ENCODE measurements at regions not wholly inside any gene's neighbourhood (a gene's known extent, or its start where the extent isn't known, plus 50 kb on each side); places are given as distances from the start of the nearest gene placed in this dataset.
A peak's percentile ranks its signal among the peaks of the same experiment; 100 is the strongest.

DNA sequence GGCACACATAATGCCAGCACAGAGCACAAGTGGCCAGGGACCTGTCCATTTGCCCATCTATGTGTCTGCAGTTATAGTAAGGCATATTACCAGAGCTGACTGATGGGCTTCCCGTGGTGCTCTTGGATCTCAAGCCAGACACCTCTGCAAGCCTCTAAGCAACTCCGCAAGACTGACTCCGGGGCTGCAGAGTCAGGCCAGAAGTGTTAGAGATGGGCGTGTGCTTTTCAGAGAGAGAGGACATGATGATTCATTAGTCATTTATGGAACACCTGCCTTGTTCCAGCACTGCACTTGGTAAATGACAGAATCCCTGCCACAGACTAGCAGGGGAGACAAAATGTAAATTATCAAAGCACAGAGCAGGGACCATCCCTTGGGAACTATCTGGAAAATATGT is 559.0 kb downstream of the PDCD6IP start:
- peaks cover 3 to 10% (median 7%) of the 10 kb centered on the region in 4 experiments for H3K4me1 ChIP-seq (ENCODE audit: control extremely low read depth in 1 of 4, control insufficient read depth in 4 of 4, insufficient read depth in 4 of 4, low read length in 3 of 4)
- 89% methylated on average over 4 of the region's 4 CpGs for WGBS (ENCODE audit: insufficient coverage)

DNA sequence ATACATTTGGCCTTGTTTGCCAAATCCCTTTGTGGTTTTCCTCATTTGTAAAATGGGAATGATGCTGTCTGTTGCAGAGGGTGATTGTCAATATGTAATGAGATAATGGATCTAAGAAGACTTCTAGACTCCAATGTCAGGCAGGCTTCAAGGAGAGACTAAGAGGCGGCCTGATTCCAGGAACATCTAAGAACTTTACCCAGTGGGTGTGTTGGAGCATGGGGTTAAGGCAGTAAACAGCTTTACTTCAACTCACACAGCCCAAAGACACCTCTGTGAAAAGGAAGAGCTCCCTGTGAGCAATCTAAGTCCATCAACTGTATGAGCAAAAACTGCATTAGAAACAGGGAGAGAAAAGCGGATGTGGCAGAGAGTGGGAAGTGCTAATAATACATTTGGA is 560.6 kb downstream of the PDCD6IP start:
- H3K4me3 ChIP-seq (ENCODE audit: control insufficient read depth in 1 of 7, extremely low read depth in 1 of 7, insufficient read depth in 4 of 7, low read depth in 2 of 7, low read length in 6 of 7): no peak overlapping the region
- peaks cover 3 to 10% (median 7%) of the 10 kb centered on the region in 4 experiments for H3K4me1 ChIP-seq (ENCODE audit: control extremely low read depth in 1 of 4, control insufficient read depth in 4 of 4, insufficient read depth in 4 of 4, low read length in 3 of 4)
- peaks cover 0 to 4% (median 0%) of the 10 kb centered on the region in 5 experiments for H3K9me3 ChIP-seq (ENCODE audit: control extremely low read depth in 1 of 5, control insufficient read depth in 4 of 5, insufficient read depth in 2 of 5, low read depth in 1 of 5, low read length in 4 of 5)
- no peak for DNase-seq
- H3K27me3 ChIP-seq (replicated peaks in 2 of 5; ENCODE audit: control insufficient read depth in 4 of 5, insufficient read depth in 5 of 5, low read length in 4 of 5): no peaks in the 10 kb centered on the region
- WGBS (ENCODE audit: insufficient coverage): 100% methylated on average over 1 of the region's 2 CpGs
- no peak overlapping the region for H3K27ac ChIP-seq (ENCODE audit: insufficient read depth in 1 of 2, low read depth in 1 of 2, low read length in 2 of 2, poor library complexity in 1 of 2, severe bottlenecking in 2 of 2)
- H3K36me3 ChIP-seq (ENCODE audit: control insufficient read depth in 4 of 4, insufficient read depth in 4 of 4, low read length in 3 of 4): no peaks in the 10 kb centered on the region
- POLR2A ChIA-PET: no interaction called here
- CTCF ChIA-PET: no interaction called here

More for the DNA sequence above, 559.0 kb downstream of the PDCD6IP start:
- CTCF ChIA-PET: no interaction called here
- POLR2A ChIA-PET: no interaction called here
- H3K27ac ChIP-seq (ENCODE audit: insufficient read depth in 1 of 2, low read depth in 1 of 2, low read length in 2 of 2, poor library complexity in 1 of 2, severe bottlenecking in 2 of 2): no peak overlapping the region
- H3K9me3 ChIP-seq (ENCODE audit: control extremely low read depth in 1 of 5, control insufficient read depth in 4 of 5, insufficient read depth in 2 of 5, low read depth in 1 of 5, low read length in 4 of 5): no peaks in the 10 kb centered on the region
- no peaks in the 10 kb centered on the region for H3K36me3 ChIP-seq (ENCODE audit: control insufficient read depth in 4 of 4, insufficient read depth in 4 of 4, low read length in 3 of 4)
- no peak overlapping the region for H3K4me3 ChIP-seq (ENCODE audit: control insufficient read depth in 1 of 7, extremely low read depth in 1 of 7, insufficient read depth in 4 of 7, low read depth in 2 of 7, low read length in 6 of 7)
- H3K27me3 ChIP-seq (replicated peaks in 2 of 5; ENCODE audit: control insufficient read depth in 4 of 5, insufficient read depth in 5 of 5, low read length in 4 of 5): no peaks in the 10 kb centered on the region
- no peak for DNase-seq

DNA sequence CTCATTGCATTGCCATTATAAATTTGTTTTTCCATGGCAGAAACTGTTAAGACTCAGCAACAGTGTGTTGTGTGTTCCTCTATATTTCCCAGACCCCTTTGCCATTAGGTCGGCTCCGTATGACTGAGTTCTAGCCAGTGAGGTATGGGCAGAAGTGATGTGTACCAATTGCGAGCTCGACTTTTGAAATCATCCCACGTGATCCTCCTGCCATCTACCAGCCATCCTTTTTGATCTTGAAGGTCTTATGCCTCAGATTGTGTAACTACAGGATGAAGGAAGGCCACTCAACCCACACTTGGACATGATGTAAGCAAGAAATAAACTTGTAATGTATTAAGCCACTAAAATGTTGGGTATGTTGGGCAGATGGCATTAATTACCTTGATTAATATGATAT is 562.3 kb downstream of the PDCD6IP start:
- WGBS (ENCODE audit: insufficient coverage): 100% methylated on average over 5 of the region's 5 CpGs
- ChIA-PET CTCF (no interaction called here), POLR2A (no interaction called here)
- H3K27ac ChIP-seq (ENCODE audit: insufficient read depth in 1 of 2, low read depth in 1 of 2, low read length in 2 of 2, poor library complexity in 1 of 2, severe bottlenecking in 2 of 2): no peak overlapping the region
- H3K9me3 ChIP-seq (ENCODE audit: control extremely low read depth in 1 of 5, control insufficient read depth in 4 of 5, insufficient read depth in 2 of 5, low read depth in 1 of 5, low read length in 4 of 5): peaks cover 0 to 4% (median 0%) of the 10 kb centered on the region in 5 experiments
- no peaks in the 10 kb centered on the region for H3K36me3 ChIP-seq (ENCODE audit: control insufficient read depth in 4 of 4, insufficient read depth in 4 of 4, low read length in 3 of 4)
- DNase-seq: no peak
- H3K27me3 ChIP-seq (replicated peaks in 2 of 5; ENCODE audit: control insufficient read depth in 4 of 5, insufficient read depth in 5 of 5, low read length in 4 of 5): no peaks in the 10 kb centered on the region
- H3K4me1 ChIP-seq (ENCODE audit: control extremely low read depth in 1 of 4, control insufficient read depth in 4 of 4, insufficient read depth in 4 of 4, low read length in 3 of 4): peaks cover 3 to 10% (median 7%) of the 10 kb centered on the region in 4 experiments
- H3K4me3 ChIP-seq (ENCODE audit: control insufficient read depth in 1 of 7, extremely low read depth in 1 of 7, insufficient read depth in 4 of 7, low read depth in 2 of 7, low read length in 6 of 7): no peak overlapping the region

DNA sequence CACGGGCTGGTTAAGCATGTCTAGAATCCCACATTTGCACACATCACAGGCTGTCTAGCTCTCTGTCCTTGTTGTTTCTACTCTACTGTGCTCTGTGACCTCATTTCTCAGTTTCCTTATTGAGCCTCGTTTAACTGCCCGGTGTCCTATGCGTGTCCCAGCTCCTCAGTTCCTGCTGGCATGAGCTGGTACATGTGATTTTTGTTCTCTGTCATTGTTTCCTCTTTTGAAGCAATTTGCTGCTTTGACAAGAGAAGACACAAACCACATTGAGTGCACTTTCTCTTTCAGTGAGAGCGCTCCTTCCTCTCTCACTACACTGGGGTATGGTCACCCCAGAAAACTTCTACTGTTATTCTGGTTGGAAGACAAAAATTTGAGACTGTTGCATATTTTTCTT is 563.5 kb downstream of the PDCD6IP start:
- ChIA-PET CTCF (no interaction called here), POLR2A (no interaction called here)
- 4% methylated on average over 3 of the region's 5 CpGs for WGBS (ENCODE audit: insufficient coverage)
- H3K9me3 ChIP-seq (ENCODE audit: control extremely low read depth in 1 of 5, control insufficient read depth in 4 of 5, insufficient read depth in 2 of 5, low read depth in 1 of 5, low read length in 4 of 5): peaks cover 0 to 4% (median 0%) of the 10 kb centered on the region in 5 experiments
- peaks cover 3 to 10% (median 7%) of the 10 kb centered on the region in 4 experiments for H3K4me1 ChIP-seq (ENCODE audit: control extremely low read depth in 1 of 4, control insufficient read depth in 4 of 4, insufficient read depth in 4 of 4, low read length in 3 of 4)
- no peaks in the 10 kb centered on the region for H3K27me3 ChIP-seq (replicated peaks in 2 of 5; ENCODE audit: control insufficient read depth in 4 of 5, insufficient read depth in 5 of 5, low read length in 4 of 5)
- H3K27ac ChIP-seq (ENCODE audit: insufficient read depth in 1 of 2, low read depth in 1 of 2, low read length in 2 of 2, poor library complexity in 1 of 2, severe bottlenecking in 2 of 2): no peak overlapping the region
- H3K4me3 ChIP-seq (ENCODE audit: control insufficient read depth in 1 of 7, extremely low read depth in 1 of 7, insufficient read depth in 4 of 7, low read depth in 2 of 7, low read length in 6 of 7): no peak overlapping the region
- peak; percentile 19 to 83 (median 70) for DNase-seq
- no peaks in the 10 kb centered on the region for H3K36me3 ChIP-seq (ENCODE audit: control insufficient read depth in 4 of 4, insufficient read depth in 4 of 4, low read length in 3 of 4)

DNA sequence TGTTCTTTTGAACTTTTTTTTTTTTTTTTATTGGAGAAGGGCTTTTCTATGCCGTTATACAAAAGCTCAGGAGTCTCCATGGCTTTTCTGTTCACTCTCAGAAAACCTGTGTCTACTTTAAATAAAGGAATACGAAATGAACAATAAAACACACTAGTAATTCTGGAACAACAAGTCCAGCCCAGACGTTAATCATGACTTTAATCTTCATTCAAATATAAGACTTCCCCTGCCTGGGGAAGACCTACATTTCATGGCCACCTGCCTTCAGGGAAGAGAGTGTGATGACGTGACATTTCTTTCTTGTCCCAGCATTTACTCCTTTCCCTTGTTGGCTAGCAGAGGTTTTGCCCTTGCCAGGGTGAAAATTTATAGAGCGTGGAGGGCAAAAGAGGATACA is 564.5 kb downstream of the PDCD6IP start:
- WGBS (ENCODE audit: insufficient coverage): 96% methylated on average over 3 of the region's 5 CpGs
- H3K4me1 ChIP-seq (ENCODE audit: control extremely low read depth in 1 of 4, control insufficient read depth in 4 of 4, insufficient read depth in 4 of 4, low read length in 3 of 4): peaks cover 3 to 10% (median 7%) of the 10 kb centered on the region in 4 experiments
- H3K27me3 ChIP-seq (replicated peaks in 2 of 5; ENCODE audit: control insufficient read depth in 4 of 5, insufficient read depth in 5 of 5, low read length in 4 of 5): peaks cover 0 to 2% (median 0%) of the 10 kb centered on the region in 5 experiments
- CTCF ChIA-PET: no interaction called here
- no peak overlapping the region for H3K4me3 ChIP-seq (ENCODE audit: control insufficient read depth in 1 of 7, extremely low read depth in 1 of 7, insufficient read depth in 4 of 7, low read depth in 2 of 7, low read length in 6 of 7)
- H3K27ac ChIP-seq (ENCODE audit: insufficient read depth in 1 of 2, low read depth in 1 of 2, low read length in 2 of 2, poor library complexity in 1 of 2, severe bottlenecking in 2 of 2): no peak overlapping the region
- H3K9me3 ChIP-seq (ENCODE audit: control extremely low read depth in 1 of 5, control insufficient read depth in 4 of 5, insufficient read depth in 2 of 5, low read depth in 1 of 5, low read length in 4 of 5): peaks cover 0 to 4% (median 0%) of the 10 kb centered on the region in 5 experiments
- DNase-seq: no peak
- H3K36me3 ChIP-seq (ENCODE audit: control insufficient read depth in 4 of 4, insufficient read depth in 4 of 4, low read length in 3 of 4): no peaks in the 10 kb centered on the region
- POLR2A ChIA-PET: no interaction called here

DNA sequence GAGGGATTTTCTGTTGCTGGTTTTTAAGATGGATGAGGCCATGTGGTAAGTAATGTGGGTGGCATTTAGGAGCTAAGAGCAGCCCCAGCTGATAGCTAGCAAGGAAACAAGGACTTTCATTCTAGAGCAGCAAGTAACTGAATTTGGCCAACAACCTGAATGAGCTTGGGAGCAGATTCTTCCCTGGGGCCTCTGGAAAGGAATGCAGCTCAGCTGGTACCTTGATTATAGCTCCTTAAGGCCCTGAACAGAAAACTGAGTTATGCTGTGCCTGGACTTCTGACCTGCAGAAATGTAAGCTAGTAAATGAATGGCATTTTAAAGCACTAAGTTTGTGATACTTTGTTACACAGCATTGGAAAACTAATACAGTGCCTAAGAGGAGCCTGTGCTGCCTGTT is 565.5 kb downstream of the PDCD6IP start:
- Histone ChIP-seq H3K4me1 (ENCODE audit: control extremely low read depth in 1 of 4, control insufficient read depth in 4 of 4, insufficient read depth in 4 of 4, low read length in 3 of 4) (peaks cover 3 to 10% (median 7%) of the 10 kb centered on the region in 4 experiments), H3K9me3 (ENCODE audit: control extremely low read depth in 1 of 5, control insufficient read depth in 4 of 5, insufficient read depth in 2 of 5, low read depth in 1 of 5, low read length in 4 of 5) (peaks cover 0 to 4% (median 0%) of the 10 kb centered on the region in 5 experiments), H3K4me3 (ENCODE audit: control insufficient read depth in 1 of 7, extremely low read depth in 1 of 7, insufficient read depth in 4 of 7, low read depth in 2 of 7, low read length in 6 of 7) (no peak overlapping the region), H3K36me3 (ENCODE audit: control insufficient read depth in 4 of 4, insufficient read depth in 4 of 4, low read length in 3 of 4) (no peaks in the 10 kb centered on the region), H3K27me3 (replicated peaks in 2 of 5; ENCODE audit: control insufficient read depth in 4 of 5, insufficient read depth in 5 of 5, low read length in 4 of 5) (peaks cover 0 to 2% (median 0%) of the 10 kb centered on the region in 5 experiments), H3K27ac (ENCODE audit: insufficient read depth in 1 of 2, low read depth in 1 of 2, low read length in 2 of 2, poor library complexity in 1 of 2, severe bottlenecking in 2 of 2) (no peak overlapping the region)
- POLR2A ChIA-PET: no interaction called here
- DNase-seq: no peak
- CTCF ChIA-PET: no interaction called here

DNA sequence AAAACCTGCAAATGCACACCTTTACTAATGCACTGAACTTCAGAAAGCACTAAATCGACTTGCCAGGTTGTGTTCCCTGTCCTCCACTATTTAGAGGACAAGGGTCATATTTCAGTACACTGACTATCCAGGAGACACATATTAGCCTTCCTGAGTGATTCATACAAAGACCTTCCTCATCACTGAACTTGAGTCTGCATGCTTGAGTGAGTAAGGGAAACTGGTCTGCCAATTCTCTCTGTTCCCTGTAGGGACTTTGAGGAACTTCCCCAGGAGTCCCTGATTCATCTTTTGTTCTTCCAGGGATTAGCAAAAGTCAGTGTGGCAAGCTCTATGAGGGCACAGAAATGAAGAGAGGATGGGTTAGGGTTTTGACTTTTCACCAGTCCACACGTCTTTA is 565.9 kb downstream of the PDCD6IP start:
- 90% methylated on average over 2 of the region's 2 CpGs for WGBS (ENCODE audit: insufficient coverage)
- POLR2A ChIA-PET: no interaction called here
- CTCF ChIA-PET: no interaction called here

More for the DNA sequence above, 565.9 kb downstream of the PDCD6IP start:
- peaks cover 3 to 10% (median 7%) of the 10 kb centered on the region in 4 experiments for H3K4me1 ChIP-seq (ENCODE audit: control extremely low read depth in 1 of 4, control insufficient read depth in 4 of 4, insufficient read depth in 4 of 4, low read length in 3 of 4)
- peaks cover 0 to 4% (median 0%) of the 10 kb centered on the region in 5 experiments for H3K9me3 ChIP-seq (ENCODE audit: control extremely low read depth in 1 of 5, control insufficient read depth in 4 of 5, insufficient read depth in 2 of 5, low read depth in 1 of 5, low read length in 4 of 5)
- peak in 1 of 3 donors; percentile 4 for DNase-seq
- H3K27me3 ChIP-seq (replicated peaks in 2 of 5; ENCODE audit: control insufficient read depth in 4 of 5, insufficient read depth in 5 of 5, low read length in 4 of 5): peaks cover 0 to 2% (median 0%) of the 10 kb centered on the region in 5 experiments
- H3K4me3 ChIP-seq (ENCODE audit: control insufficient read depth in 1 of 7, extremely low read depth in 1 of 7, insufficient read depth in 4 of 7, low read depth in 2 of 7, low read length in 6 of 7): no peak overlapping the region
- no peaks in the 10 kb centered on the region for H3K36me3 ChIP-seq (ENCODE audit: control insufficient read depth in 4 of 4, insufficient read depth in 4 of 4, low read length in 3 of 4)
- no peak overlapping the region for H3K27ac ChIP-seq (ENCODE audit: insufficient read depth in 1 of 2, low read depth in 1 of 2, low read length in 2 of 2, poor library complexity in 1 of 2, severe bottlenecking in 2 of 2)
